Activated CD4-positive, alpha-beta memory T cell treated with anti-CD3 and anti-CD28 coated beads for 36 hours (primary cell): ENCODE measurements at regions not wholly inside any gene's neighbourhood (a gene's known extent, or its start where the extent isn't known, plus 50 kb on each side); places are given as distances from the start of the nearest gene placed in this dataset.
"Not testable (repeated sequence)": the region's sequence is repeated elsewhere in the genome, so short reads cannot be mapped to it uniquely, and the experiment has no call there.

Source experiments
- CTCF ChIA-PET: fragments of 350-600 bp; sonication (Branson Sonifier 250); formaldehyde crosslinking; loops from one replicate; lab custom pipeline; 2021; ENCODE audit warnings: antibody characterized with exemption, inconsistent platforms; lab: Charles Lee
- POLR2A ChIA-PET: fragments of 350-600 bp; sonication (Branson Sonifier 250); formaldehyde crosslinking; loops from one replicate; lab custom pipeline; 2021; ENCODE audit warnings: antibody characterized with exemption; lab: Charles Lee
- DNase-seq: peaks from one replicate; pipeline ENCODE4 v3.0.0-alpha.2; 2020
- H3K27ac Mint-ChIP-seq: one replicate; pipeline ENCODE4 v1.8.0; 2021; ENCODE audit warnings: mixed read lengths
- H3K27me3 Mint-ChIP-seq: one replicate; pipeline ENCODE4 v1.8.0; 2021; ENCODE audit warnings: mixed read lengths
- H3K36me3 Mint-ChIP-seq: one replicate; pipeline ENCODE4 v1.8.0; 2021; ENCODE audit warnings: mixed read lengths
- H3K4me1 Mint-ChIP-seq: one replicate; pipeline ENCODE4 v1.8.0; 2021; ENCODE audit warnings: low read depth, mixed read lengths
- H3K4me3 Mint-ChIP-seq: one replicate; pipeline ENCODE4 v1.8.0; 2021; ENCODE audit warnings: mild to moderate bottlenecking, mixed read lengths
- H3K9me3 Mint-ChIP-seq: one replicate; pipeline ENCODE4 v1.8.0; 2021; ENCODE audit warnings: mixed read lengths
- intact Hi-C: fragments of 100-400 bp; cut with micrococcal nuclease; formaldehyde crosslinking; loops from one replicate; pipeline ENCODE4 v1.15.1; 2023

GRCh38 chr4:83194588-83194987 is 80.1 kb upstream of the PLAC8 start:
- H3K27me3 Mint-ChIP-seq, CTCF ChIA-PET, POLR2A ChIA-PET, H3K4me3 Mint-ChIP-seq, H3K9me3 Mint-ChIP-seq, DNase-seq, H3K4me1 Mint-ChIP-seq, H3K36me3 Mint-ChIP-seq, H3K27ac Mint-ChIP-seq, intact Hi-C loops: not testable (repeated sequence)

GRCh38 chr4:83192634-83193033 is 78.1 kb upstream of the PLAC8 start:
- intact Hi-C loops: no loop called here
- no peaks in the 10 kb centered on the region for H3K36me3 Mint-ChIP-seq
- CTCF ChIA-PET: no interaction called here
- no peaks in the 10 kb centered on the region for H3K4me1 Mint-ChIP-seq
- H3K9me3 Mint-ChIP-seq: no peaks in the 10 kb centered on the region
- POLR2A ChIA-PET: no interaction called here
- H3K4me3 Mint-ChIP-seq: no peak overlapping the region
- DNase-seq: no peak
- no peaks in the 10 kb centered on the region for H3K27me3 Mint-ChIP-seq
- H3K27ac Mint-ChIP-seq: no peak overlapping the region

- H3K4me1 Mint-ChIP-seq: no peaks in the 10 kb centered on the region
- H3K9me3 Mint-ChIP-seq: no peaks in the 10 kb centered on the region
- no peaks in the 10 kb centered on the region for H3K27me3 Mint-ChIP-seq
- ChIA-PET CTCF (no interaction called here), POLR2A (no interaction called here)
- H3K4me3 Mint-ChIP-seq: no peak overlapping the region
- no peaks in the 10 kb centered on the region for H3K36me3 Mint-ChIP-seq
- intact Hi-C loops: no loop called here
- DNase-seq: no peak
- no peak overlapping the region for H3K27ac Mint-ChIP-seq
These were observed 76.5 kb upstream of the PLAC8 start for GRCh38 chr4:83191026-83191425.

- no peak overlapping the region for H3K27ac Mint-ChIP-seq
- H3K9me3 Mint-ChIP-seq: no peaks in the 10 kb centered on the region
- ChIA-PET CTCF (interaction anchor here (0.6 kb wide), 2 partner anchors 70 to 453 kb away, joined by 3 to 4 read pairs; no protein-coding TSS in a partner anchor), POLR2A (no interaction called here)
- no peaks in the 10 kb centered on the region for H3K4me1 Mint-ChIP-seq
- H3K27me3 Mint-ChIP-seq: no peaks in the 10 kb centered on the region
- no peaks in the 10 kb centered on the region for H3K36me3 Mint-ChIP-seq
- no peak for DNase-seq
- intact Hi-C loops: no loop called here
- no peak overlapping the region for H3K4me3 Mint-ChIP-seq
These were observed 75.2 kb upstream of the PLAC8 start for GRCh38 chr4:83189631-83190136.

GRCh38 chr4:83180431-83180968 is 66.0 kb upstream of the PLAC8 start:
- ChIA-PET CTCF (no interaction called here), POLR2A (no interaction called here)
- intact Hi-C loops: no loop called here
- no peaks in the 10 kb centered on the region for H3K27me3 Mint-ChIP-seq
- no peak for DNase-seq
- H3K9me3 Mint-ChIP-seq: no peaks in the 10 kb centered on the region
- no peak overlapping the region for H3K4me3 Mint-ChIP-seq
- H3K27ac Mint-ChIP-seq: no peak overlapping the region
- no peaks in the 10 kb centered on the region for H3K36me3 Mint-ChIP-seq
- no peaks in the 10 kb centered on the region for H3K4me1 Mint-ChIP-seq

GRCh38 chr4:83179205-83179604 is 64.7 kb upstream of the PLAC8 start:
- no peak overlapping the region for H3K4me3 Mint-ChIP-seq
- no peaks in the 10 kb centered on the region for H3K36me3 Mint-ChIP-seq
- H3K27me3 Mint-ChIP-seq: no peaks in the 10 kb centered on the region
- H3K4me1 Mint-ChIP-seq: no peaks in the 10 kb centered on the region
- intact Hi-C loops: no loop called here
- ChIA-PET CTCF (no interaction called here), POLR2A (no interaction called here)
- no peak for DNase-seq
- no peaks in the 10 kb centered on the region for H3K9me3 Mint-ChIP-seq
- H3K27ac Mint-ChIP-seq: no peak overlapping the region

GRCh38 chr4:83178029-83178428 is 63.5 kb upstream of the PLAC8 start:
- ChIA-PET CTCF (no interaction called here), POLR2A (no interaction called here)
- no peak overlapping the region for H3K4me3 Mint-ChIP-seq

GRCh38 chr4:83177182-83177581 is 62.7 kb upstream of the PLAC8 start:
- H3K27ac Mint-ChIP-seq: no peak overlapping the region
- H3K4me1 Mint-ChIP-seq: no peaks in the 10 kb centered on the region
- POLR2A ChIA-PET: no interaction called here
- no peaks in the 10 kb centered on the region for H3K9me3 Mint-ChIP-seq
- CTCF ChIA-PET: no interaction called here
- no peaks in the 10 kb centered on the region for H3K36me3 Mint-ChIP-seq
- no peak for DNase-seq
- no peaks in the 10 kb centered on the region for H3K27me3 Mint-ChIP-seq
- intact Hi-C loops: no loop called here
- H3K4me3 Mint-ChIP-seq: no peak overlapping the region

More at GRCh38 chr4:83178029-83178428, 63.5 kb upstream of the PLAC8 start:
- no peak for DNase-seq
- H3K36me3 Mint-ChIP-seq: no peaks in the 10 kb centered on the region
- H3K4me1 Mint-ChIP-seq: no peaks in the 10 kb centered on the region
- no peak overlapping the region for H3K27ac Mint-ChIP-seq
- no peaks in the 10 kb centered on the region for H3K27me3 Mint-ChIP-seq
- H3K9me3 Mint-ChIP-seq: no peaks in the 10 kb centered on the region
- intact Hi-C loops: no loop called here

- H3K4me1 Mint-ChIP-seq: no peaks in the 10 kb centered on the region
- no peak overlapping the region for H3K4me3 Mint-ChIP-seq
- H3K27ac Mint-ChIP-seq: no peak overlapping the region
- intact Hi-C loops: no loop called here
- CTCF ChIA-PET: no interaction called here
- H3K36me3 Mint-ChIP-seq: no peaks in the 10 kb centered on the region
- POLR2A ChIA-PET: no interaction called here
- H3K27me3 Mint-ChIP-seq: no peaks in the 10 kb centered on the region
- DNase-seq: no peak
- H3K9me3 Mint-ChIP-seq: no peaks in the 10 kb centered on the region
These were observed 60.4 kb upstream of the PLAC8 start for GRCh38 chr4:83174844-83175414.

- peaks cover 2% of the 10 kb centered on the region for H3K9me3 Mint-ChIP-seq
- no peaks in the 10 kb centered on the region for H3K27me3 Mint-ChIP-seq
- no peak overlapping the region for H3K4me3 Mint-ChIP-seq
- no peak for DNase-seq
- intact Hi-C loops: no loop called here
- H3K27ac Mint-ChIP-seq: no peak overlapping the region
- H3K36me3 Mint-ChIP-seq: no peaks in the 10 kb centered on the region
- CTCF ChIA-PET: no interaction called here
- no peaks in the 10 kb centered on the region for H3K4me1 Mint-ChIP-seq
- POLR2A ChIA-PET: no interaction called here
These were observed 57.8 kb upstream of the PLAC8 start for GRCh38 chr4:83172371-83172770.

- Mint-ChIP-seq H3K27me3 (no peaks in the 10 kb centered on the region), H3K36me3 (no peaks in the 10 kb centered on the region), H3K27ac (no peak overlapping the region), H3K4me3 (no peak overlapping the region), H3K9me3 (peaks cover 2% of the 10 kb centered on the region), H3K4me1 (peaks cover 7% of the 10 kb centered on the region)
- no peak for DNase-seq
- intact Hi-C loops: no loop called here
- ChIA-PET CTCF (no interaction called here), POLR2A (no interaction called here)
These were observed 57.0 kb upstream of the PLAC8 start for GRCh38 chr4:83171436-83172039.

- Mint-ChIP-seq H3K4me3 (no peak overlapping the region), H3K4me1 (peaks cover 8% of the 10 kb centered on the region), H3K27ac (no peak overlapping the region), H3K9me3 (peaks cover 2% of the 10 kb centered on the region), H3K27me3 (no peaks in the 10 kb centered on the region), H3K36me3 (no peaks in the 10 kb centered on the region)
- DNase-seq: no peak
- POLR2A ChIA-PET: no interaction called here
- intact Hi-C loops: no loop called here
- CTCF ChIA-PET: no interaction called here
These were observed 56.4 kb upstream of the PLAC8 start for GRCh38 chr4:83170952-83171399.
